Caco-2 (cell line): ENCODE measurements at regions not wholly inside any gene's neighbourhood (a gene's known extent, or its start where the extent isn't known, plus 50 kb on each side); places are given as distances from the start of the nearest gene placed in this dataset.

Experiments used
- BruUV-seq: library from RNA; stranded (reverse); fragments of 400-500 nt; replicated peaks from 2 replicates; lab custom pipeline; 2021; lab: Mats Ljungman, UMichigan
- CTCF ChIA-PET: fragments of 300-600 bp; sonication (Branson Sonifier 250); formaldehyde crosslinking; loops from one replicate; lab custom pipeline; 2022; ENCODE audit warnings: antibody characterized with exemption; lab: Charles Lee
- POLR2A ChIA-PET: fragments of 300-600 bp; sonication (Branson Sonifier 250); formaldehyde crosslinking; loops from one replicate; lab custom pipeline; 2022; ENCODE audit warnings: antibody characterized with exemption; lab: Charles Lee
- DNase-seq, 2 experiments: peaks; one replicate each; pipeline versions ENCODE4 v3.0.0 to v3.0.0-alpha.2; 2020 to 2022
- H3K27me3 ChIP-seq: replicated peaks from 2 replicates; pipeline ENCODE4 v1.6.0; 2011; ENCODE audit warnings: low read length; ENCODE audit not compliant: control insufficient read depth, insufficient read depth
- H3K36me3 ChIP-seq: 2 replicates; pipeline ENCODE4 v1.5.1; 2011; ENCODE audit warnings: low read length; ENCODE audit not compliant: control insufficient read depth, insufficient read depth
- H3K4me1 ChIP-seq: fragments of 250-450 bp; sonication (Bioruptor Pico); 2 replicates; pipeline ENCODE4 v1.5.1; 2020; ENCODE audit warnings: mild to moderate bottlenecking
- H3K4me3 ChIP-seq: 2 replicates; pipeline ENCODE4 v1.5.1; 2011; ENCODE audit warnings: low read depth, mild to moderate bottlenecking, control low read depth, low read length
- H3K9me3 ChIP-seq: fragments of 250-450 bp; sonication (Bioruptor Pico); 2 replicates; pipeline ENCODE4 v1.5.1; 2020; ENCODE audit warnings: mild to moderate bottlenecking, moderate library complexity
- H3K27ac Mint-ChIP-seq: one replicate; pipeline ENCODE4 v1.8.0; 2022; ENCODE audit warnings: mixed read lengths; ENCODE audit not compliant: unreplicated experiment
- H3K27me3 Mint-ChIP-seq: one replicate; pipeline ENCODE4 v1.8.0; 2022; ENCODE audit warnings: mixed read lengths; ENCODE audit not compliant: insufficient read depth, unreplicated experiment
- H3K36me3 Mint-ChIP-seq: one replicate; pipeline ENCODE4 v1.8.0; 2022; ENCODE audit warnings: mild to moderate bottlenecking, mixed read lengths; ENCODE audit not compliant: insufficient read depth, unreplicated experiment
- H3K4me1 Mint-ChIP-seq: one replicate; pipeline ENCODE4 v1.8.0; 2022; ENCODE audit warnings: low read depth, mixed read lengths; ENCODE audit not compliant: unreplicated experiment
- H3K4me3 Mint-ChIP-seq: one replicate; pipeline ENCODE4 v1.8.0; 2022; ENCODE audit warnings: mild to moderate bottlenecking, moderate library complexity, mixed read lengths; ENCODE audit not compliant: unreplicated experiment
- H3K9me3 Mint-ChIP-seq: one replicate; pipeline ENCODE4 v1.8.0; 2022; ENCODE audit warnings: mixed read lengths; ENCODE audit not compliant: unreplicated experiment
- CTCF ChIP-seq, 2 experiments: fragments of 200-600 bp in 1 of 2; IDR thresholded peaks; 1 replicate in 1 of 2; 2 replicates in 1 of 2; pipeline versions ENCODE4 v1.5.1 to v1.8.0; 2011 to 2022; ENCODE audit warnings: antibody characterized with exemption in 1 of 2, control low read depth in 1 of 2, inconsistent platforms in 1 of 2, low read depth in 1 of 2, low read length in 1 of 2, mild to moderate bottlenecking in 1 of 2, moderate library complexity in 1 of 2; ENCODE audit not compliant: insufficient read depth in 1 of 2, severe bottlenecking in 1 of 2, unreplicated experiment in 1 of 2
- intact Hi-C: fragments of 100-400 bp; cut with micrococcal nuclease; formaldehyde crosslinking; loops from one replicate; pipeline ENCODE4 v1.10.0; 2022; ENCODE audit not compliant: unreplicated experiment

GRCh38 chr13:89315287-89315686, 1644.1 kb downstream of the SLITRK5 start:
- Histone ChIP-seq H3K4me1 (no peaks in the 10 kb centered on the region), H3K27me3 (no peaks in the 10 kb centered on the region), H3K4me3 (no peak overlapping the region), H3K36me3 (no peaks in the 10 kb centered on the region), H3K9me3 (0 out of 2 replicates have a peak, but pooled peaks cover 3% of the 10 kb centered on the region)
- intact Hi-C loops = no loop called here
- CTCF ChIA-PET = no interaction called here
- POLR2A ChIA-PET = no interaction called here
- BruUV-seq = no TSS peak
- Mint-ChIP-seq H3K27ac (no peak overlapping the region), H3K27me3 (no peaks in the 10 kb centered on the region), H3K36me3 (no peaks in the 10 kb centered on the region), H3K4me1 (no peaks in the 10 kb centered on the region), H3K9me3 (no peaks in the 10 kb centered on the region), H3K4me3 (no peak overlapping the region)
- DNase-seq = no peak
- no peak for TF ChIP-seq CTCF (IDR thresholded peaks at IDR 0.05; ENCODE audit: insufficient read depth in 1 of 2, low read depth in 1 of 2, low read length in 1 of 2, severe bottlenecking in 1 of 2, unreplicated experiment in 1 of 2)

- no peak for DNase-seq
- Histone ChIP-seq H3K27me3 (no peaks in the 10 kb centered on the region), H3K36me3 (no peaks in the 10 kb centered on the region), H3K4me3 (no peak overlapping the region), H3K4me1 (peaks cover 8% of the 10 kb centered on the region; the same call in 1 of the 2 replicates), H3K9me3 (0 out of 2 replicates have a peak, but pooled peaks cover 5% of the 10 kb centered on the region)
- intact Hi-C loops = no loop called here
- Mint-ChIP-seq H3K27ac (no peak overlapping the region), H3K36me3 (no peaks in the 10 kb centered on the region), H3K27me3 (no peaks in the 10 kb centered on the region), H3K4me3 (no peak overlapping the region), H3K9me3 (peaks cover 6% of the 10 kb centered on the region), H3K4me1 (no peaks in the 10 kb centered on the region)
- CTCF ChIA-PET = no interaction called here
- BruUV-seq = no TSS peak
- no peak for TF ChIP-seq CTCF (IDR thresholded peaks at IDR 0.05; ENCODE audit: insufficient read depth in 1 of 2, low read depth in 1 of 2, low read length in 1 of 2, severe bottlenecking in 1 of 2, unreplicated experiment in 1 of 2)
- POLR2A ChIA-PET = no interaction called here
Measured at GRCh38 chr13:89322466-89322865, 1651.3 kb downstream of the SLITRK5 start.

GRCh38 chr13:89324582-89324981, 1653.4 kb downstream of the SLITRK5 start:
- no peaks in the 10 kb centered on the region for H3K4me1 Mint-ChIP-seq
- peaks cover 6% of the 10 kb centered on the region for H3K9me3 Mint-ChIP-seq
- H3K27me3 Mint-ChIP-seq = no peaks in the 10 kb centered on the region
- H3K27me3 ChIP-seq = no peaks in the 10 kb centered on the region
- intact Hi-C loops = no loop called here
- no peak overlapping the region for H3K4me3 ChIP-seq
- H3K4me3 Mint-ChIP-seq = no peak overlapping the region
- POLR2A ChIA-PET = no interaction called here
- H3K36me3 ChIP-seq = no peaks in the 10 kb centered on the region
- H3K27ac Mint-ChIP-seq = no peak overlapping the region
- H3K36me3 Mint-ChIP-seq = no peaks in the 10 kb centered on the region
- no peak for TF ChIP-seq CTCF (IDR thresholded peaks at IDR 0.05; ENCODE audit: insufficient read depth in 1 of 2, low read depth in 1 of 2, low read length in 1 of 2, severe bottlenecking in 1 of 2, unreplicated experiment in 1 of 2)
- CTCF ChIA-PET = no interaction called here
- BruUV-seq = no TSS peak
- DNase-seq = no peak
- peaks cover 8% of the 10 kb centered on the region; the same call in 1 of the 2 replicates for H3K4me1 ChIP-seq
- 0 out of 2 replicates have a peak, but pooled peaks cover 3% of the 10 kb centered on the region for H3K9me3 ChIP-seq
